Embryonic facial prominence (tissue), 1 donor: ENCODE measurements at regions not wholly inside any gene's neighbourhood (a gene's known extent, or its start where the extent isn't known, plus 50 kb on each side); places are given as distances from the start of the nearest gene placed in this dataset.
A peak's percentile ranks its signal among the peaks of the same experiment; 100 is the strongest.

Experiments used
- DNase-seq: peaks from one replicate; pipeline ENCODE4 v3.0.0-alpha.2; 2016; ENCODE audit errors: extremely low spot score

GRCh38 chr4:28179126-28179525, 1318.5 kb downstream of the STIM2 start:
- no peak for DNase-seq

- no peak for DNase-seq
Measured at GRCh38 chr4:28209371-28209924, 1348.8 kb downstream of the STIM2 start.

- no peak for DNase-seq
Measured at GRCh38 chr4:28211676-28212470, 1351.2 kb downstream of the STIM2 start.

GRCh38 chr4:28221536-28221935, 1360.9 kb downstream of the STIM2 start:
- DNase-seq, result no peak

GRCh38 chr4:28225050-28225449, 1364.4 kb downstream of the STIM2 start:
- DNase-seq, result no peak

- DNase-seq, result no peak
Measured at GRCh38 chr4:28225689-28226353, 1365.2 kb downstream of the STIM2 start.

GRCh38 chr4:28226962-28227361, 1366.3 kb downstream of the STIM2 start:
- DNase-seq, result no peak

- DNase-seq, result no peak
Measured at GRCh38 chr4:28227764-28228163, 1367.1 kb downstream of the STIM2 start.

GRCh38 chr4:28228561-28229491, 1368.2 kb downstream of the STIM2 start:
- peak; percentile 16 for DNase-seq

- no peak for DNase-seq
Measured at GRCh38 chr4:28232376-28232775, 1371.7 kb downstream of the STIM2 start.

GRCh38 chr4:28232951-28233350, 1372.3 kb downstream of the STIM2 start:
- no peak for DNase-seq

GRCh38 chr4:28233724-28234123, 1373.1 kb downstream of the STIM2 start:
- no peak for DNase-seq

- no peak for DNase-seq
Measured at GRCh38 chr4:28238876-28239275, 1378.2 kb downstream of the STIM2 start.

GRCh38 chr4:28241021-28241420, 1380.4 kb downstream of the STIM2 start:
- DNase-seq, result no peak

- no peak for DNase-seq
Measured at GRCh38 chr4:28247805-28248204, 1387.2 kb downstream of the STIM2 start.

GRCh38 chr4:28248269-28248668, 1387.6 kb downstream of the STIM2 start:
- no peak for DNase-seq

- DNase-seq, result no peak
Measured at GRCh38 chr4:28250646-28251045, 1390.0 kb downstream of the STIM2 start.

GRCh38 chr4:28251831-28252230, 1391.2 kb downstream of the STIM2 start:
- DNase-seq, result no peak

- no peak for DNase-seq
Measured at GRCh38 chr4:28254003-28254402, 1393.4 kb downstream of the STIM2 start.

GRCh38 chr4:28256295-28256694, 1395.7 kb downstream of the STIM2 start:
- no peak for DNase-seq

GRCh38 chr4:28259951-28260350, 1399.3 kb downstream of the STIM2 start:
- DNase-seq, result no peak

GRCh38 chr4:28267166-28267565, 1406.5 kb downstream of the STIM2 start:
- DNase-seq, result no peak
